H1 (cell line): ENCODE measurements at regions not wholly inside any gene's neighbourhood (a gene's known extent, or its start where the extent isn't known, plus 50 kb on each side); places are given as distances from the start of the nearest gene placed in this dataset.

Source experiments
- CTCF ChIA-PET: fragments of 300-600 bp; sonication (Branson Sonifier 250); formaldehyde crosslinking; loops from one replicate; lab custom pipeline; 2021; ENCODE audit not compliant: partially characterized antibody; lab: Charles Lee
- POLR2A ChIA-PET: fragments of 300-600 bp; sonication (Branson Sonifier 250); formaldehyde crosslinking; loops from one replicate; lab custom pipeline; 2021; ENCODE audit warnings: inconsistent platforms; ENCODE audit not compliant: partially characterized antibody; lab: Charles Lee
- DNase-seq, 2 experiments: peaks; one replicate each; pipeline versions ENCODE4 v3.0.0 to v3.0.0-alpha.2; 2010 to 2022; ENCODE audit warnings: low spot score in 2 of 2, low read depth in 1 of 2, mixed read lengths in 1 of 2
- FAIRE-seq: peaks from 2 replicates; lab custom pipeline; 2011; peaks lifted over from hg19 to GRCh38; lab: Jason Lieb, UNC
- H2AFZ ChIP-seq: 2 replicates; pipeline ENCODE4 v1.8.1; 2012; ENCODE audit warnings: low read length, inconsistent platforms
- H2AK5ac ChIP-seq: 2 replicates; pipeline ENCODE4 v1.6.1; 2013; ENCODE audit warnings: low read depth, low read length
- H2BK120ac ChIP-seq: replicated peaks from 2 replicates; pipeline ENCODE3; 2013; ENCODE audit warnings: low read depth, low read length, inconsistent platforms
- H2BK12ac ChIP-seq: 2 replicates; pipeline ENCODE4 v1.6.1; 2013; ENCODE audit warnings: low read depth, low read length
- H2BK15ac ChIP-seq: 2 replicates; pipeline ENCODE4 v1.6.1; 2013; ENCODE audit warnings: low read length
- H2BK20ac ChIP-seq: 2 replicates; pipeline ENCODE4 v1.6.1; 2013; ENCODE audit warnings: low read length
- H2BK5ac ChIP-seq: 2 replicates; pipeline ENCODE4 v1.6.1; 2013; ENCODE audit warnings: low read depth, low read length
- H3K14ac ChIP-seq: 2 replicates; pipeline ENCODE4 v1.6.1; 2013; ENCODE audit warnings: inconsistent platforms; ENCODE audit not compliant: insufficient read length
- H3K18ac ChIP-seq: 2 replicates; pipeline ENCODE4 v1.6.1; 2013; ENCODE audit warnings: low read length; ENCODE audit errors: extremely low read depth
- H3K23ac ChIP-seq: 2 replicates; pipeline ENCODE4 v1.6.1; 2013; ENCODE audit warnings: inconsistent platforms; ENCODE audit not compliant: insufficient read length
- H3K23me2 ChIP-seq: 2 replicates; pipeline ENCODE4 v1.6.1; 2013; ENCODE audit warnings: low read depth, low read length
- H3K27ac ChIP-seq: 2 replicates; pipeline ENCODE4 v1.6.1; 2011; ENCODE audit warnings: low read depth, low read length, inconsistent platforms
- H3K27me3 ChIP-seq, 4 experiments: replicated peaks in 1 of 4; 1 replicate in 1 of 4; 2 replicates in 3 of 4; pipeline versions ENCODE4 v1.6.1 to v1.8.1; 2011 to 2013; ENCODE audit warnings: low read length in 3 of 4, mild to moderate bottlenecking in 3 of 4, inconsistent platforms in 2 of 4, mixed read lengths in 2 of 4, moderate library complexity in 1 of 4; ENCODE audit not compliant: control insufficient read depth in 3 of 4, insufficient read depth in 3 of 4; ENCODE audit errors: extremely low read depth in 1 of 4
- H3K36me3 ChIP-seq, 4 experiments: 2 replicates each; pipeline versions ENCODE4 v1.6.1 to v1.8.1; 2011 to 2013; ENCODE audit warnings: mild to moderate bottlenecking in 4 of 4, low read length in 3 of 4, moderate library complexity in 2 of 4, control low read depth in 1 of 4, inconsistent platforms in 1 of 4; ENCODE audit not compliant: insufficient read depth in 4 of 4, control insufficient read depth in 2 of 4
- H3K4ac ChIP-seq: replicated peaks from 2 replicates; pipeline ENCODE3; 2013; ENCODE audit warnings: low read length, low read depth, mixed read lengths, inconsistent platforms; ENCODE audit not compliant: insufficient read length
- H3K4me1 ChIP-seq, 4 experiments: replicated peaks in 1 of 4; 1 replicate in 1 of 4; 2 replicates in 3 of 4; pipeline versions ENCODE4 v1.6.1 to v1.8.1; 2011 to 2013; ENCODE audit warnings: low read length in 3 of 4, inconsistent platforms in 2 of 4, mixed read lengths in 1 of 4; ENCODE audit not compliant: insufficient read depth in 4 of 4, control insufficient read depth in 3 of 4
- H3K4me2 ChIP-seq, 2 experiments: 2 replicates each; pipeline versions ENCODE4 v1.6.1 to v1.8.1; 2011 to 2013; ENCODE audit warnings: low read depth in 2 of 2, low read length in 2 of 2, control low read depth in 1 of 2, inconsistent platforms in 1 of 2, mild to moderate bottlenecking in 1 of 2; ENCODE audit not compliant: insufficient read depth in 1 of 2
- H3K4me3 ChIP-seq, 4 experiments: fragments of 200-600, 300-600 bp in 1 of 4; sonication (generic), shearing (Covaris generic), sonication (Bioruptor Twin) in 1 of 4; 2 replicates each; pipeline versions ENCODE4 v1.5.1 to v1.8.1; 2011 to 2016; ENCODE audit warnings: low read length in 4 of 4, low read depth in 3 of 4, control low read depth in 2 of 4, inconsistent platforms in 2 of 4, mild to moderate bottlenecking in 2 of 4, mixed read lengths in 1 of 4, moderate library complexity in 1 of 4; ENCODE audit not compliant: insufficient read depth in 2 of 4; ENCODE audit errors: extremely low read depth in 1 of 4
- H3K56ac ChIP-seq: replicated peaks from 2 replicates; pipeline ENCODE3; 2013; ENCODE audit warnings: low read depth, mild to moderate bottlenecking, mixed read lengths, low read length, inconsistent platforms; ENCODE audit not compliant: insufficient read length
- H3K79me1 ChIP-seq: 2 replicates; pipeline ENCODE4 v1.6.1; 2013; ENCODE audit warnings: low read depth, low read length, control low read depth
- H3K79me2 ChIP-seq, 2 experiments: 2 replicates each; pipeline versions ENCODE4 v1.6.1 to v1.8.1; 2012 to 2013; ENCODE audit warnings: low read length in 2 of 2, mild to moderate bottlenecking in 2 of 2, inconsistent platforms in 1 of 2; ENCODE audit not compliant: insufficient read depth in 2 of 2, control insufficient read depth in 1 of 2
- H3K9ac ChIP-seq, 4 experiments: replicated peaks in 1 of 4; 1 replicate in 1 of 4; 2 replicates in 3 of 4; pipeline versions ENCODE4 v1.6.1 to v1.8.1; 2011 to 2013; ENCODE audit warnings: low read depth in 3 of 4, low read length in 3 of 4, control low read depth in 2 of 4, mild to moderate bottlenecking in 2 of 4, moderate library complexity in 2 of 4, inconsistent platforms in 1 of 4; ENCODE audit errors: extremely low read depth in 1 of 4
- H3K9me3 ChIP-seq, 2 experiments: 2 replicates each; pipeline versions ENCODE4 v1.6.1 to v1.8.1; 2012 to 2013; ENCODE audit warnings: mild to moderate bottlenecking in 2 of 2, moderate library complexity in 2 of 2, control low read depth in 1 of 2, inconsistent platforms in 1 of 2, low read depth in 1 of 2, low read length in 1 of 2, mixed read lengths in 1 of 2; ENCODE audit not compliant: insufficient read depth in 2 of 2
- H4K20me1 ChIP-seq, 2 experiments: replicated peaks in 1 of 2; 2 replicates each; pipeline versions ENCODE3 to v1.8.1; 2011 to 2013; ENCODE audit warnings: inconsistent platforms in 2 of 2, low read length in 2 of 2, mild to moderate bottlenecking in 1 of 2; ENCODE audit not compliant: insufficient read depth in 2 of 2, control insufficient read depth in 1 of 2
- H4K5ac ChIP-seq: 2 replicates; pipeline ENCODE4 v1.6.1; 2013; ENCODE audit warnings: low read length, low read depth, mixed read lengths, inconsistent platforms; ENCODE audit not compliant: insufficient read length
- H4K8ac ChIP-seq: 2 replicates; pipeline ENCODE4 v1.8.0; 2013; ENCODE audit warnings: mild to moderate bottlenecking, moderate library complexity, low read length, inconsistent platforms; ENCODE audit not compliant: insufficient read depth; ENCODE audit errors: extremely low read depth
- H4K91ac ChIP-seq: replicated peaks from 2 replicates; pipeline ENCODE3; 2013; ENCODE audit warnings: low read length, mixed read lengths, inconsistent platforms; ENCODE audit not compliant: insufficient read length
- CBX5 ChIP-seq: fragments of 300-800, 300-1000 bp; sonication (generic); IDR thresholded peaks from 2 replicates; pipeline ENCODE4 v1.7.1; 2016; ENCODE audit warnings: antibody characterized with exemption, low read length, low read depth
- CTCF ChIP-seq, 3 experiments: IDR thresholded peaks; 1 replicate in 2 of 3; 2 replicates in 1 of 3; pipeline versions ENCODE4 v1.5.1 to v1.6.1; 2011; ENCODE audit warnings: low read length in 3 of 3, mild to moderate bottlenecking in 3 of 3, inconsistent platforms in 2 of 3, low read depth in 1 of 3, moderate library complexity in 1 of 3; ENCODE audit not compliant: insufficient read depth in 1 of 3; ENCODE audit errors: control extremely low read depth in 1 of 3
- EZH2 ChIP-seq: fragments of 200-600 bp; sonication (generic); IDR thresholded peaks from 2 replicates; pipeline ENCODE4 v1.7.1; 2012; ENCODE audit warnings: low read depth, mild to moderate bottlenecking, moderate library complexity, low read length, inconsistent platforms; ENCODE audit not compliant: severe bottlenecking
- GTF2F1 ChIP-seq: IDR thresholded peaks from 2 replicates; pipeline ENCODE4 v1.6.1; 2012; ENCODE audit warnings: low read depth, low read length, improper control_type of control experiment, borderline replicate concordance
- WGBS, 2 experiments: shearing (Covaris generic) in 1 of 2; methylation state at CpG; one replicate each; pipeline versions ENCODE4 v1.1.6 to v1.1.7; 2013 to 2015; ENCODE audit warnings: low lambda C conversion rate in 2 of 2, mixed read lengths in 2 of 2, inconsistent platforms in 1 of 2, low coverage in 1 of 2, missing lambda C conversion rate in 1 of 2; ENCODE audit not compliant: insufficient replicate concordance in 2 of 2, insufficient coverage in 1 of 2, insufficient read length in 1 of 2; ENCODE audit errors: extremely low coverage in 1 of 2, missing lambda C conversion rate in 1 of 2; 5-methylcytosine and 5-hydroxymethylcytosine counted together

GRCh38 chrX:67295924-67296323 lies 247.9 kb upstream of the AR start:
- no peaks in the 10 kb centered on the region for H3K79me2 ChIP-seq
- no peaks in the 10 kb centered on the region for H3K36me3 ChIP-seq
- H2BK120ac ChIP-seq, result no peak overlapping the region
- H2BK20ac ChIP-seq, result no peak overlapping the region
- no peak overlapping the region for H2AK5ac ChIP-seq
- no peak overlapping the region for H2BK12ac ChIP-seq
- H4K91ac ChIP-seq, result no peak overlapping the region
- no peak overlapping the region for H2BK15ac ChIP-seq
- H3K9me3 ChIP-seq, result no peaks in the 10 kb centered on the region
- no peak overlapping the region for H3K4ac ChIP-seq
- H3K18ac ChIP-seq, result no peak overlapping the region
- H3K14ac ChIP-seq, result no peak overlapping the region
- no peak overlapping the region for H3K56ac ChIP-seq
- no peak overlapping the region for H4K5ac ChIP-seq
- FAIRE-seq (no peak), DNase-seq (no peak)
- no peak overlapping the region for H3K4me2 ChIP-seq
- H3K9ac ChIP-seq, result no peak overlapping the region
- WGBS, 2 experiments, result 100% methylated on average over 1 of the region's 1 CpG; no CpG with 5 or more reads in 1 of the 2 experiments
- H2BK5ac ChIP-seq, result no peak overlapping the region
- no peak overlapping the region for H3K4me3 ChIP-seq
- H4K20me1 ChIP-seq, result no peaks in the 10 kb centered on the region
- no peaks in the 10 kb centered on the region for H3K4me1 ChIP-seq
- H3K23me2 ChIP-seq, result no peaks in the 10 kb centered on the region
- TF ChIP-seq CBX5 (no peak), CTCF (IDR thresholded peaks at IDR 0.05; ENCODE audit: control extremely low read depth in 1 of 3, insufficient read depth in 1 of 3, low read depth in 1 of 3, low read length in 3 of 3) (no peak), EZH2 (no peak), GTF2F1 (no peak)
- ChIA-PET CTCF (interaction anchor here (1.0 kb wide), 1 partner anchor 567 kb away, joined by 3 read pairs; no protein-coding TSS in a partner anchor), POLR2A (no interaction called here)
- no peak overlapping the region for H3K23ac ChIP-seq
- H4K8ac ChIP-seq, result no peak overlapping the region
- H3K27me3 ChIP-seq, result no peaks in the 10 kb centered on the region
- no peak overlapping the region for H2AFZ ChIP-seq
- no peaks in the 10 kb centered on the region for H3K79me1 ChIP-seq
- no peak overlapping the region for H3K27ac ChIP-seq
